NCI-H1048 (cell line): ENCODE measurements at regions not wholly inside any gene's neighbourhood (a gene's known extent, or its start where the extent isn't known, plus 50 kb on each side); places are given as distances from the start of the nearest gene placed in this dataset.
"Not testable (repeated sequence)": the region's sequence is repeated elsewhere in the genome, so short reads cannot be mapped to it uniquely, and the experiment has no call there.

Source experiments
- DNase-seq: peaks from one replicate; lab custom pipeline; 2025; lab: John Stamatoyannopoulos, UW

GRCh38 chr11:116666673-116667249 lies 106.0 kb downstream of the BUD13 start:
- DNase-seq, result not testable (repeated sequence)

GRCh38 chr11:116665523-116665922 lies 107.3 kb downstream of the BUD13 start:
- no peak for DNase-seq

GRCh38 chr11:116661056-116661455 lies 111.7 kb downstream of the BUD13 start:
- DNase-seq, result no peak

- DNase-seq, result no peak
Measured at GRCh38 chr11:116660011-116660410, 112.8 kb downstream of the BUD13 start.

GRCh38 chr11:116658876-116659535 lies 113.8 kb downstream of the BUD13 start:
- DNase-seq, result no peak

- DNase-seq, result no peak
Measured at GRCh38 chr11:116657842-116658825, 114.7 kb downstream of the BUD13 start.

GRCh38 chr11:116656011-116656410 lies 116.8 kb downstream of the BUD13 start:
- no peak for DNase-seq

- no peak for DNase-seq
Measured at GRCh38 chr11:116654526-116654925, 118.3 kb downstream of the BUD13 start.

GRCh38 chr11:116653206-116653605 lies 119.6 kb downstream of the BUD13 start:
- no peak for DNase-seq

GRCh38 chr11:116651737-116652237 lies 121.0 kb downstream of the BUD13 start:
- no peak for DNase-seq

- DNase-seq, result no peak
Measured at GRCh38 chr11:116651098-116651736, 121.6 kb downstream of the BUD13 start.

- DNase-seq, result no peak
Measured at GRCh38 chr11:116650052-116650451, 122.7 kb downstream of the BUD13 start.

- DNase-seq, result no peak
Measured at GRCh38 chr11:116649268-116649667, 123.5 kb downstream of the BUD13 start.

GRCh38 chr11:116648247-116649174 lies 124.3 kb downstream of the BUD13 start:
- DNase-seq, result no peak

- no peak for DNase-seq
Measured at GRCh38 chr11:116647305-116648080, 125.3 kb downstream of the BUD13 start.

- no peak for DNase-seq
Measured at GRCh38 chr11:116646191-116646590, 126.6 kb downstream of the BUD13 start.

- no peak for DNase-seq
Measured at GRCh38 chr11:116644941-116645305, 127.9 kb downstream of the BUD13 start.

- DNase-seq, result no peak
Measured at GRCh38 chr11:116644201-116644940, 128.4 kb downstream of the BUD13 start.

GRCh38 chr11:116643521-116643920 lies 129.3 kb downstream of the BUD13 start:
- no peak for DNase-seq

- no peak for DNase-seq
Measured at GRCh38 chr11:116642902-116643301, 129.9 kb downstream of the BUD13 start.
